Activated CD4-positive, alpha-beta T cell treated with anti-CD3 and anti-CD28 coated beads, Interleukin-2, amount 50 U/mL, for 24 hours (primary cell): ENCODE measurements at regions not wholly inside any gene's neighbourhood (a gene's known extent, or its start where the extent isn't known, plus 50 kb on each side); places are given as distances from the start of the nearest gene placed in this dataset.

Experiments
- DNase-seq, 2 donors: peaks; one replicate each; pipeline ENCODE4 v3.0.0-alpha.2; 2020; ENCODE audit warnings: low read depth in 1 of 2, low spot score in 1 of 2

GRCh38 chr6:92545861-92546260 is 873.5 kb downstream of the EPHA7 start:
- DNase-seq, result no peak

GRCh38 chr6:92541448-92542060 is 877.8 kb downstream of the EPHA7 start:
- DNase-seq, result no peak

GRCh38 chr6:92538926-92539325 is 880.4 kb downstream of the EPHA7 start:
- DNase-seq, result no peak

GRCh38 chr6:92538275-92538674 is 881.1 kb downstream of the EPHA7 start:
- DNase-seq, result no peak

GRCh38 chr6:92534109-92534508 is 885.2 kb downstream of the EPHA7 start:
- DNase-seq, result no peak

- DNase-seq, result no peak
Observed at GRCh38 chr6:92522589-92522988, 896.8 kb downstream of the EPHA7 start.

- DNase-seq, result no peak
Observed at GRCh38 chr6:92521553-92521952, 897.8 kb downstream of the EPHA7 start.

- DNase-seq, result no peak
Observed at GRCh38 chr6:92510137-92510536, 909.2 kb downstream of the EPHA7 start.

- DNase-seq, result no peak
Observed at GRCh38 chr6:92507552-92507951, 911.8 kb downstream of the EPHA7 start.

- DNase-seq, result no peak
Observed at GRCh38 chr6:92504509-92504908, 914.9 kb downstream of the EPHA7 start.

GRCh38 chr6:92497281-92497680 is 922.1 kb downstream of the EPHA7 start:
- no peak for DNase-seq

GRCh38 chr6:92496527-92496926 is 922.8 kb downstream of the EPHA7 start:
- DNase-seq, result no peak

- no peak for DNase-seq
Observed at GRCh38 chr6:92495242-92495641, 924.1 kb downstream of the EPHA7 start.

GRCh38 chr6:92485487-92485886 is 933.9 kb downstream of the EPHA7 start:
- DNase-seq, result no peak

- no peak for DNase-seq
Observed at GRCh38 chr6:92479831-92480230, 939.5 kb downstream of the EPHA7 start.

- DNase-seq, result no peak
Observed at GRCh38 chr6:92473056-92473455, 946.3 kb downstream of the EPHA7 start.

- no peak for DNase-seq
Observed at GRCh38 chr6:92469186-92469828, 950.1 kb downstream of the EPHA7 start.

- no peak for DNase-seq
Observed at GRCh38 chr6:92468066-92468465, 951.3 kb downstream of the EPHA7 start.

GRCh38 chr6:92460133-92460532 is 959.2 kb downstream of the EPHA7 start:
- DNase-seq, result no peak

GRCh38 chr6:92459606-92460005 is 959.8 kb downstream of the EPHA7 start:
- no peak for DNase-seq

GRCh38 chr6:92446052-92446451 is 973.3 kb downstream of the EPHA7 start:
- DNase-seq, result no peak

GRCh38 chr6:92433911-92434310 is 985.4 kb downstream of the EPHA7 start:
- DNase-seq, result no peak

GRCh38 chr6:92431502-92431901 is 987.9 kb downstream of the EPHA7 start:
- no peak for DNase-seq
